Common myeloid progenitor, CD34-positive (primary cell): ENCODE measurements at regions not wholly inside any gene's neighbourhood (a gene's known extent, or its start where the extent isn't known, plus 50 kb on each side); places are given as distances from the start of the nearest gene placed in this dataset.

Experiments used
- CTCF ChIA-PET: fragments of 350-600 bp; sonication (Branson Sonifier 250); formaldehyde crosslinking; loops from one replicate; lab custom pipeline; 2021; ENCODE audit warnings: antibody characterized with exemption; lab: Charles Lee
- POLR2A ChIA-PET: fragments of 350-600 bp; sonication (Branson Sonifier 250); formaldehyde crosslinking; loops from one replicate; lab custom pipeline; 2021; ENCODE audit warnings: antibody characterized with exemption; lab: Charles Lee
- DNase-seq, 3 donors: peaks; one replicate each; pipeline versions ENCODE4 v3.0.0 to v3.0.0-alpha.2; 2013
- H3K27ac ChIP-seq, 2 experiments: 1 replicate in 1 of 2; 2 replicates in 1 of 2; pipeline ENCODE4 v1.7.0; 2013; ENCODE audit warnings: inconsistent platforms in 2 of 2, low read length in 2 of 2, mild to moderate bottlenecking in 2 of 2, low read depth in 1 of 2, moderate library complexity in 1 of 2; ENCODE audit not compliant: severe bottlenecking in 2 of 2, insufficient read depth in 1 of 2, poor library complexity in 1 of 2
- H3K27me3 ChIP-seq, 5 experiments: replicated peaks in 2 of 5; 1 replicate in 3 of 5; 2 replicates in 2 of 5; pipeline versions ENCODE4 v1.6.1 to v1.7.0; 2013; ENCODE audit warnings: low read length in 4 of 5, mild to moderate bottlenecking in 2 of 5, moderate library complexity in 2 of 5, inconsistent platforms in 1 of 5; ENCODE audit not compliant: insufficient read depth in 5 of 5, control insufficient read depth in 4 of 5
- H3K36me3 ChIP-seq, 4 experiments: 1 replicate in 2 of 4; 2 replicates in 2 of 4; pipeline versions ENCODE4 v1.6.1 to v1.7.0; 2013; ENCODE audit warnings: low read length in 3 of 4, control low read depth in 1 of 4, mild to moderate bottlenecking in 1 of 4; ENCODE audit not compliant: control insufficient read depth in 4 of 4, insufficient read depth in 4 of 4
- H3K4me1 ChIP-seq, 4 experiments: 1 replicate in 3 of 4; 2 replicates in 1 of 4; pipeline versions ENCODE4 v1.6.1 to v1.7.1; 2013; ENCODE audit warnings: low read length in 3 of 4, mild to moderate bottlenecking in 3 of 4, control low read depth in 1 of 4, inconsistent platforms in 1 of 4, moderate library complexity in 1 of 4; ENCODE audit not compliant: control insufficient read depth in 4 of 4, insufficient read depth in 4 of 4; ENCODE audit errors: control extremely low read depth in 1 of 4
- H3K4me3 ChIP-seq, 7 experiments: 1 replicate in 4 of 7; 2 replicates in 3 of 7; pipeline versions ENCODE4 v1.5.1 to v1.7.0; 2013; ENCODE audit warnings: mild to moderate bottlenecking in 7 of 7, low read length in 6 of 7, moderate library complexity in 6 of 7, inconsistent platforms in 2 of 7, low read depth in 2 of 7, control low read depth in 1 of 7; ENCODE audit not compliant: insufficient read depth in 4 of 7, control insufficient read depth in 1 of 7; ENCODE audit errors: extremely low read depth in 1 of 7
- H3K9me3 ChIP-seq, 5 experiments: 1 replicate in 4 of 5; 2 replicates in 1 of 5; pipeline versions ENCODE4 v1.6.1 to v1.7.1; 2013; ENCODE audit warnings: low read length in 4 of 5, mild to moderate bottlenecking in 2 of 5, inconsistent platforms in 1 of 5, low read depth in 1 of 5, moderate library complexity in 1 of 5; ENCODE audit not compliant: control insufficient read depth in 4 of 5, insufficient read depth in 2 of 5; ENCODE audit errors: control extremely low read depth in 1 of 5
- WGBS: methylation state at CpG from one replicate; pipeline ENCODE4 v1.1.5; 2013; ENCODE audit not compliant: insufficient coverage; 5-methylcytosine and 5-hydroxymethylcytosine counted together

GRCh38 chr1:229882621-229883020 is 184.4 kb upstream of the GALNT2 start:
- DNase-seq: no peak
- whole genome bisulfite sequencing: 77% methylated on average over 5 of the region's 5 CpGs
- ChIA-PET POLR2A (no interaction called here), CTCF (no interaction called here)
- H3K27me3 ChIP-seq: peaks cover 0 to 12% (median 4%) of the 10 kb centered on the region in 5 experiments
- H3K4me3 ChIP-seq: no peak overlapping the region
- no peaks in the 10 kb centered on the region for H3K4me1 ChIP-seq
- no peak overlapping the region for H3K27ac ChIP-seq
- H3K9me3 ChIP-seq: peaks cover 0 to 5% (median 3%) of the 10 kb centered on the region in 5 experiments
- H3K36me3 ChIP-seq: no peaks in the 10 kb centered on the region

GRCh38 chr1:229883504-229884200 is 183.4 kb upstream of the GALNT2 start:
- DNase-seq: no peak
- Histone ChIP-seq H3K4me1 (no peaks in the 10 kb centered on the region), H3K27ac (no peak overlapping the region), H3K4me3 (no peak overlapping the region), H3K36me3 (no peaks in the 10 kb centered on the region), H3K27me3 (peaks cover 0 to 8% (median 2%) of the 10 kb centered on the region in 5 experiments), H3K9me3 (peaks cover 0 to 14% (median 7%) of the 10 kb centered on the region in 5 experiments)
- POLR2A ChIA-PET: no interaction called here
- CTCF ChIA-PET: no interaction called here
- 90% methylated on average over 4 of the region's 7 CpGs for WGBS

GRCh38 chr1:229884765-229885164 is 182.3 kb upstream of the GALNT2 start:
- POLR2A ChIA-PET: no interaction called here
- no peaks in the 10 kb centered on the region for H3K4me1 ChIP-seq

GRCh38 chr1:229885568-229886495 is 181.2 kb upstream of the GALNT2 start:
- 94% methylated on average over 11 of the region's 12 CpGs for WGBS
- Histone ChIP-seq H3K27me3 (peaks cover 0 to 6% (median 0%) of the 10 kb centered on the region in 5 experiments), H3K4me3 (no peak overlapping the region), H3K27ac (no peak overlapping the region), H3K9me3 (peaks cover 0 to 19% (median 9%) of the 10 kb centered on the region in 5 experiments), H3K4me1 (no peaks in the 10 kb centered on the region), H3K36me3 (no peaks in the 10 kb centered on the region)
- DNase-seq: no peak
- ChIA-PET POLR2A (interaction anchor here (1.2 kb wide), 1 partner anchor 11 kb away, joined by 4 read pairs; no protein-coding TSS in a partner anchor), CTCF (no interaction called here)

More at GRCh38 chr1:229884765-229885164, 182.3 kb upstream of the GALNT2 start:
- DNase-seq: peak in 1 of 3 donors; percentile 2
- H3K9me3 ChIP-seq: peaks cover 0 to 19% (median 9%) of the 10 kb centered on the region in 5 experiments
- CTCF ChIA-PET: no interaction called here
- peaks cover 0 to 6% (median 0%) of the 10 kb centered on the region in 5 experiments for H3K27me3 ChIP-seq
- 84% methylated on average over 2 of the region's 4 CpGs for WGBS
- H3K36me3 ChIP-seq: no peaks in the 10 kb centered on the region
- H3K27ac ChIP-seq: no peak overlapping the region
- H3K4me3 ChIP-seq: no peak overlapping the region

- H3K36me3 ChIP-seq: no peaks in the 10 kb centered on the region
- POLR2A ChIA-PET: interaction anchor here (1.2 kb wide), 1 partner anchor 10 kb away, joined by 4 read pairs; no protein-coding TSS in a partner anchor
- no peaks in the 10 kb centered on the region for H3K4me1 ChIP-seq
- H3K4me3 ChIP-seq: no peak overlapping the region
- H3K27ac ChIP-seq: no peak overlapping the region
- peaks cover 0 to 19% (median 9%) of the 10 kb centered on the region in 5 experiments for H3K9me3 ChIP-seq
- H3K27me3 ChIP-seq: peaks cover 0 to 6% (median 0%) of the 10 kb centered on the region in 5 experiments
- CTCF ChIA-PET: no interaction called here
- DNase-seq: no peak
- 99% methylated on average over 8 of the region's 8 CpGs for WGBS
Measured at GRCh38 chr1:229886636-229887035, 180.4 kb upstream of the GALNT2 start.

- no peaks in the 10 kb centered on the region for H3K4me1 ChIP-seq
- CTCF ChIA-PET: interaction anchor here (1.0 kb wide), 1 partner anchor 11 kb away, joined by 3 read pairs; no protein-coding TSS in a partner anchor
- H3K9me3 ChIP-seq: peaks cover 0 to 21% (median 9%) of the 10 kb centered on the region in 5 experiments
- H3K27me3 ChIP-seq: peaks cover 0 to 6% (median 0%) of the 10 kb centered on the region in 5 experiments
- no peak for DNase-seq
- WGBS: 100% methylated on average over 2 of the region's 3 CpGs
- H3K27ac ChIP-seq: no peak overlapping the region
- POLR2A ChIA-PET: interaction anchor here (0.6 to 1.2 kb wide), 2 partner anchors 9 to 12 kb away, joined by 4 to 5 read pairs; no protein-coding TSS in a partner anchor
- H3K4me3 ChIP-seq: no peak overlapping the region
- H3K36me3 ChIP-seq: no peaks in the 10 kb centered on the region
Measured at GRCh38 chr1:229887043-229887822, 179.8 kb upstream of the GALNT2 start.
